Common myeloid progenitor, CD34-positive (primary cell): ENCODE measurements at regions not wholly inside any gene's neighbourhood (a gene's known extent, or its start where the extent isn't known, plus 50 kb on each side); places are given as distances from the start of the nearest gene placed in this dataset.

Experiments
- CTCF ChIA-PET: fragments of 350-600 bp; sonication (Branson Sonifier 250); formaldehyde crosslinking; loops from one replicate; lab custom pipeline; 2021; ENCODE audit warnings: antibody characterized with exemption; lab: Charles Lee
- POLR2A ChIA-PET: fragments of 350-600 bp; sonication (Branson Sonifier 250); formaldehyde crosslinking; loops from one replicate; lab custom pipeline; 2021; ENCODE audit warnings: antibody characterized with exemption; lab: Charles Lee
- DNase-seq, 3 donors: peaks; one replicate each; pipeline versions ENCODE4 v3.0.0 to v3.0.0-alpha.2; 2013
- H3K27ac ChIP-seq, 2 experiments: 1 replicate in 1 of 2; 2 replicates in 1 of 2; pipeline ENCODE4 v1.7.0; 2013; ENCODE audit warnings: inconsistent platforms in 2 of 2, low read length in 2 of 2, mild to moderate bottlenecking in 2 of 2, low read depth in 1 of 2, moderate library complexity in 1 of 2; ENCODE audit not compliant: severe bottlenecking in 2 of 2, insufficient read depth in 1 of 2, poor library complexity in 1 of 2
- H3K27me3 ChIP-seq, 5 experiments: replicated peaks in 2 of 5; 1 replicate in 3 of 5; 2 replicates in 2 of 5; pipeline versions ENCODE4 v1.6.1 to v1.7.0; 2013; ENCODE audit warnings: low read length in 4 of 5, mild to moderate bottlenecking in 2 of 5, moderate library complexity in 2 of 5, inconsistent platforms in 1 of 5; ENCODE audit not compliant: insufficient read depth in 5 of 5, control insufficient read depth in 4 of 5
- H3K36me3 ChIP-seq, 4 experiments: 1 replicate in 2 of 4; 2 replicates in 2 of 4; pipeline versions ENCODE4 v1.6.1 to v1.7.0; 2013; ENCODE audit warnings: low read length in 3 of 4, control low read depth in 1 of 4, mild to moderate bottlenecking in 1 of 4; ENCODE audit not compliant: control insufficient read depth in 4 of 4, insufficient read depth in 4 of 4
- H3K4me1 ChIP-seq, 4 experiments: 1 replicate in 3 of 4; 2 replicates in 1 of 4; pipeline versions ENCODE4 v1.6.1 to v1.7.1; 2013; ENCODE audit warnings: low read length in 3 of 4, mild to moderate bottlenecking in 3 of 4, control low read depth in 1 of 4, inconsistent platforms in 1 of 4, moderate library complexity in 1 of 4; ENCODE audit not compliant: control insufficient read depth in 4 of 4, insufficient read depth in 4 of 4; ENCODE audit errors: control extremely low read depth in 1 of 4
- H3K4me3 ChIP-seq, 7 experiments: 1 replicate in 4 of 7; 2 replicates in 3 of 7; pipeline versions ENCODE4 v1.5.1 to v1.7.0; 2013; ENCODE audit warnings: mild to moderate bottlenecking in 7 of 7, low read length in 6 of 7, moderate library complexity in 6 of 7, inconsistent platforms in 2 of 7, low read depth in 2 of 7, control low read depth in 1 of 7; ENCODE audit not compliant: insufficient read depth in 4 of 7, control insufficient read depth in 1 of 7; ENCODE audit errors: extremely low read depth in 1 of 7
- H3K9me3 ChIP-seq, 5 experiments: 1 replicate in 4 of 5; 2 replicates in 1 of 5; pipeline versions ENCODE4 v1.6.1 to v1.7.1; 2013; ENCODE audit warnings: low read length in 4 of 5, mild to moderate bottlenecking in 2 of 5, inconsistent platforms in 1 of 5, low read depth in 1 of 5, moderate library complexity in 1 of 5; ENCODE audit not compliant: control insufficient read depth in 4 of 5, insufficient read depth in 2 of 5; ENCODE audit errors: control extremely low read depth in 1 of 5
- WGBS: methylation state at CpG from one replicate; pipeline ENCODE4 v1.1.5; 2013; ENCODE audit not compliant: insufficient coverage; 5-methylcytosine and 5-hydroxymethylcytosine counted together

GRCh38 chrX:121504153-121504552 is 456.7 kb downstream of the GLUD2 start:
- Histone ChIP-seq H3K36me3 (no peaks in the 10 kb centered on the region), H3K27me3 (no peaks in the 10 kb centered on the region), H3K27ac (no peak overlapping the region), H3K4me3 (no peak overlapping the region), H3K4me1 (no peaks in the 10 kb centered on the region), H3K9me3 (no peaks in the 10 kb centered on the region)
- WGBS: 31% methylated on average over 2 of the region's 6 CpGs
- peak in 2 of 3 donors; percentile 36 to 52 for DNase-seq
- ChIA-PET CTCF (no interaction called here), POLR2A (no interaction called here)

- no peak for DNase-seq
- H3K4me1 ChIP-seq: no peaks in the 10 kb centered on the region
- POLR2A ChIA-PET: no interaction called here
- H3K36me3 ChIP-seq: no peaks in the 10 kb centered on the region
- H3K27ac ChIP-seq: no peak overlapping the region
- H3K4me3 ChIP-seq: no peak overlapping the region
- H3K9me3 ChIP-seq: peaks cover 0 to 3% (median 0%) of the 10 kb centered on the region in 5 experiments
- no peaks in the 10 kb centered on the region for H3K27me3 ChIP-seq
- no CpG with 5 or more reads among the region's 1 CpG for WGBS
- CTCF ChIA-PET: no interaction called here
Measured at GRCh38 chrX:121546317-121546716, 498.9 kb downstream of the GLUD2 start.

GRCh38 chrX:121558886-121559285 is 511.5 kb downstream of the GLUD2 start:
- H3K36me3 ChIP-seq: no peaks in the 10 kb centered on the region
- H3K9me3 ChIP-seq: no peaks in the 10 kb centered on the region
- H3K27ac ChIP-seq: no peak overlapping the region
- H3K4me1 ChIP-seq: peaks cover 0 to 4% (median 2%) of the 10 kb centered on the region in 4 experiments
- WGBS: 17% methylated on average over 1 of the region's 2 CpGs
- peak in 2 of 3 donors; percentile 9 to 13 for DNase-seq
- H3K4me3 ChIP-seq: peak overlapping the region in 3 of 7 experiments; percentile 6 to 52 (median 15)
- ChIA-PET CTCF (no interaction called here), POLR2A (no interaction called here)
- no peaks in the 10 kb centered on the region for H3K27me3 ChIP-seq

GRCh38 chrX:121562616-121563015 is 515.2 kb downstream of the GLUD2 start:
- ChIA-PET POLR2A (no interaction called here), CTCF (no interaction called here)
- peaks cover 0 to 4% (median 2%) of the 10 kb centered on the region in 4 experiments for H3K4me1 ChIP-seq
- no peaks in the 10 kb centered on the region for H3K27me3 ChIP-seq
- no peaks in the 10 kb centered on the region for H3K9me3 ChIP-seq
- no peak for DNase-seq
- H3K27ac ChIP-seq: no peak overlapping the region
- H3K4me3 ChIP-seq: no peak overlapping the region
- H3K36me3 ChIP-seq: no peaks in the 10 kb centered on the region

- DNase-seq: no peak
- no peak overlapping the region for H3K27ac ChIP-seq
- no peak overlapping the region for H3K4me3 ChIP-seq
- POLR2A ChIA-PET: no interaction called here
- CTCF ChIA-PET: no interaction called here
- H3K36me3 ChIP-seq: no peaks in the 10 kb centered on the region
- WGBS: 94% methylated on average over 2 of the region's 4 CpGs
- H3K9me3 ChIP-seq: no peaks in the 10 kb centered on the region
- no peaks in the 10 kb centered on the region for H3K27me3 ChIP-seq
- H3K4me1 ChIP-seq: no peaks in the 10 kb centered on the region
Measured at GRCh38 chrX:121569609-121570008, 522.2 kb downstream of the GLUD2 start.

- POLR2A ChIA-PET: no interaction called here
- Histone ChIP-seq H3K9me3 (no peaks in the 10 kb centered on the region), H3K27ac (no peak overlapping the region), H3K4me1 (no peaks in the 10 kb centered on the region), H3K36me3 (no peaks in the 10 kb centered on the region), H3K27me3 (no peaks in the 10 kb centered on the region), H3K4me3 (no peak overlapping the region)
- no peak for DNase-seq
- CTCF ChIA-PET: no interaction called here
- 87% methylated on average over 3 of the region's 4 CpGs for WGBS
Measured at GRCh38 chrX:121570072-121570841, 522.8 kb downstream of the GLUD2 start.

- no peak overlapping the region for H3K27ac ChIP-seq
- H3K4me1 ChIP-seq: no peaks in the 10 kb centered on the region
- H3K36me3 ChIP-seq: no peaks in the 10 kb centered on the region
- no peak for DNase-seq
- H3K4me3 ChIP-seq: no peak overlapping the region
- POLR2A ChIA-PET: no interaction called here
- no peaks in the 10 kb centered on the region for H3K9me3 ChIP-seq
- H3K27me3 ChIP-seq: no peaks in the 10 kb centered on the region
- WGBS: 87% methylated on average over 6 of the region's 7 CpGs
- CTCF ChIA-PET: no interaction called here
Measured at GRCh38 chrX:121571333-121571732, 523.9 kb downstream of the GLUD2 start.
